ENCODE measurements at regions not wholly inside any gene's neighbourhood (a gene's known extent, or its start where the extent isn't known, plus 50 kb on each side); places are given as distances from the start of the nearest gene placed in this dataset.

DNA sequence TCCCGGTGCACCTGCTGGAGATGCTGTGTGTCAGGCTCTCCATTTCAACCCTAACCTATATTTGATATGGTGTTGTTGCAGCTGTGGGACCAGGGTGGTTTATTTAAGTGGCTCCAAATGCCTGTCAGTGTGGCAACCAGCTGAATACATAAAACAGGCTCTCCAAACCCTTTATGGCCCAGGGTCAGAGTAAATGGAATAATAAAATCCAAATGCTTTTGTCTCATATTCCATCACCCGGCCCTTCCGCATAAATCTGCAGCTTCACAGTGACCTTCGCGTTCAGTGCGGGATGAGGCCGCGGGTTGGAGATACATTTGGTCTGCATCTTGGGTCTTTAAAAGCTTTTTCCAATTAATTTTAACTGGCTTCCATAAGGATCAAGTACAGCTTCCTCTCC, 382.1 kb upstream of the NR2F2 start:
- no peak for DNase-seq

DNA sequence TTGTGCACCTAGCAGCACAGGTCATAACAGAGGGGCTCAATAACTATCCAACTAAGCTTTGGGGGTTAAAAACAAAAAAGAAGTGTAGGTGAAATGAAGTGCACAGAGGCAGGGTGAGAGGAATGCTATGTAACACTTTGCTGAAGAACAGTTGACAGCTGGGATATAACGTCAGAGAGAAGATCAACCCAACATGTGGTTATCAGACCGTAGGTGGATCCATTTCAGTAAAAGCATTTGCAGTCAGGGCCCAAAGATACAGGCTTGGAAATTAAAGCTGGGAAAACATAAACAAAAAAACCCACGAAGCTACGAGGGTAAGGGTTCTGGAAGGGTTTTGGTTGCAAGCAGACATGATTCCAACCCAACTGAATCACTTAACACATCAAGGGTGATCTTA, 377.5 kb upstream of the NR2F2 start:
- no peak for DNase-seq

DNA sequence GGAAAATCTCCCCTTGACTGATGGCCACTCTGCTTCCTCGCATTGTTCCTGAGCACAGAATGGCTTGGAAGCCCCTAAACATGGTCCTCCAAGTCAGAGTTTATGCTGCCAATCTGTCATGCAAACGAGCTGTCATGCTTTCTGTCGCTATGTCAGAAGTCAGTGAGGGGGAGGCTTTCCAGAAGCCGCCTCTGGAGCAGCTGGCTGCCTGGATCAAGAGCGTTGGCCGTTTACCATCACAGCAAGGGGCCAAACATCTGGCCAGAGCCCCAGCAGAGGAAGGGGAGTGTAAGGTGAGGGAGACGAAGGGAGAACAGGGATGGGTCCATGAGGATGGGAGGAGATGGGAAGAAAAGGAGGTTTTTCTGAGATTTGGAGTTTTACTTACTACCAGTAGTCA, 372.6 kb upstream of the NR2F2 start:
- no peak for DNase-seq

DNA sequence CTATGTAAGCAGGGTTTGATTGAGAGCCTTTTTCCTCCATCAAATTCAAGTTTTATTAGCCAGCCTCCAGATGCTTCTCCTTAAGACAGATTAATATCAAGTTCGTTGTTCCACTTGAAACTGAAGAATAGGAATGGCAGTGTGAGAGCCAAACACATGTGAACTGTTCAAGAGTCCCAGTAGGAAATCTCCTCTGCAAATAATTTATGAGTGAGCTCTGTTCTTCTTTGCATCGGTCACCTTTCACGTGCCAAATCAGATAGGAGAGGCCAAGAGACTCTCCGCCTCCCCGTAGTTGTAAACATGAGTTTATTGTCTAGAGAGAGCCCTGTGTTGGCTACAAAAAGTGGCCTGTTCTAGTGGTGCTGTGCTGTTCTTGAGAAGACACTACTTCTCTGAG, 372.1 kb upstream of the NR2F2 start:
- DNase-seq = no peak

DNA sequence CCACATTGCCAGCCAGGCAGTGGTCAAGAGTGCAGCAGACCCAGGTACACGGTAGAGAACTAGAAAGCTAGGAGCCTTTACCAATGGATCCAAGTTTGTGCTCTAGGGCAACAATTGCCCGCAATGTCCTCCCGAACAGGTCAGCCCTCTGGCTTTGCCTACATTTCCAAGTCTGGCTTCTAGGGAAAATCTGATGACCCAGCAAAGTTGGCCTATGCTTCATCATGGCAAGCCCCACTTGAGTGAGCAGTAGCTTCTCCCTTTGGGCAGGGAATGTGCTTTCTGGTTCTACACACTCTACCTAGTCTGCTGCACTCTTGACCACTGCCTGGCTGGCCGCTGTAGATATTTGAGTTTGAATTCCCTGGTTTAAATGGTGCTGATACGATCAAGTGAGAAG, 361.6 kb upstream of the NR2F2 start:
- no peak for DNase-seq

DNA sequence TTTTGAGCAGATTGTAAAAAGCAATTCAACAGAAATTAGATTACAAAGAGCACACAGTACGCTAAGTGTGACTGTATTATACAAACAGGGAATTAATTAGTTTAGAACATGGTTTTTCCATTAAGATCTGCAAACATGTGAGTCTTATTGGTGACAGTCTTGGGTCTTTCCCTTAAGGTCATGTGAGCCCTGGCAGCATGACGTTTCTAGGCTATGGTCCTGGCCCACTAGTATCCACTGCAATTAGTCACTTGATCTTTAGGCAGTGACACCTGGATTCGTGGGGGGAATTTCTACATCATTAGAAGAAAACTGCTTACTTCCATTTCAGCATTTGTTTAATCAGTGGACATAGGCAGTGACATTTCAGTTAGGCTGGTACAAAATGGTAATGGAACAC, 360.2 kb upstream of the NR2F2 start:
- DNase-seq = no peak

DNA sequence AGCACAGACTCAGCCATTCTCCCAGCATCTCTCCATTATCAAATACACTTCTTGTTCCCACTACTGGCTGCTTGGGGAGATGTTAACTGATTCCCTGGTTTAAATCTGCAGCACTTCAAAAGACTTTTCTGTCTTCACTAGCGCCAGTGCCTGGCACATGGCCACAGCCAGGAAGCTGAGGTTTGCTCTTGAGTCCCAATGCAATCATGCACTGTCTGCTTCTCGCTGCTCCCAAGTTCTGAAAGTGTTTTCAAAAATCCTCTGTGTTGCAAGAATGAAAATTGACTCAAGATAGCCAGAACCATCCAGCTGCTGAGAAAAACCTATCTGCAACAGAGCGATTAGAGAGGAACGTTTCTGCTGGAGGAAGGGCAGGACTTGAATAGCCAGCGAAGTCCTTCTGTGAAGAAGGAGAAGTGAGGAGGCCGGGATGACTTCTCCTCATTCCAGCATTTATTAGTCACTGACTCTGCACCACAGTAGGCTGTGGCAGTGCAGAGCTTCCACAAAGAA, 358.4 kb upstream of the NR2F2 start:
- no peak for DNase-seq

DNA sequence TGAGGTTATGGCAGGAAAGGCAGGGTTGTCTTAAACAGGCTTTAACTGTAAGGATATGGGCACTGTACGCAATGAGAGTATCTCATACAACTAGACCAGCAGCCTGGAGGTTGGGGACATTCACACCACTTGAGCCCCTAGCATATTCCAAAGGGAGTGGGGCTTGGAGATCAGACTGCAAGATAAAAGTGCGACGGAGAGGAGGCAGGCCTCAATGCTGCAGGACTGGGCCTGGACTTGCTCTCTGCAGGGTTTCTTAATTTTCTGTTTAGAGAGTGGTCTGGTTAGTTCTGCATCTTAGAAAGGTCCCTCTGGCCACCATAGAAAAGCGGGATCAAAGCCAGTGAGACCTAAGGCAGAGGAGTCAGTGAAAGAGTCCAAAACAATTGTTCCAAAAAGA, 357.7 kb upstream of the NR2F2 start:
- DNase-seq = no peak

DNA sequence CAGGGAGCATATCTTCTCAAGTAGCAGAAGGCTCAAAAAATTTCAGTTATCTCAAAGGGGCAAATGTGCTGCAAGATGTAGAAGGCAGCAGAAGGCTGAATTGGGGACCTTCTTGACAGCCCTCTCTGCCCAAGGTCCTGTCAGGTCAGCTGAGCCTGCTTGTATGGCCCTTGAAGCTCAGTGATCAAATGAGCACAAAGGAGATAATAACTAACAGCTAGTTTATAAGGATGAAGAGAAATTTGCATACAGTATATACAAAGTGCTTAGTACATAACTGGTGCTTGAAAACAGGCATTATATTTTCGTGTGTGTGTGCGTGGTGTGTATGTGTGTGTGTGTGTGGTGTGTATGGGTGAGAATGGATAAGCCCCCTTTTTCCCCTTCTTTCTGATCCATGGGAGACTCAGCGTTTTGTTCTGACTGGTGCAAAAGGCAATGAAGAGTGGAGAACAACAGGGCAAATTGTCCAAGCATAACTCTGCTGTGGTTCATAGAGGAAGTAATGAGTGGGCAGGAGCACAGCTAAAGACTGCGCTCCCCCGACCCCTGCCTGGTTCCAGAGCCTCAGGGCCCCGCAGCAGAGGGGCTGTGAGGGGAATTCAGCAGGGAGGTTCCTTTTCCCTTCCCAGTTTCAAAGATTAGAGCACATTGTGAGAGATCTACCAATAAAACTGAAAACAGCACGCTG, 356.8 kb upstream of the NR2F2 start:
- no peak for DNase-seq

DNA sequence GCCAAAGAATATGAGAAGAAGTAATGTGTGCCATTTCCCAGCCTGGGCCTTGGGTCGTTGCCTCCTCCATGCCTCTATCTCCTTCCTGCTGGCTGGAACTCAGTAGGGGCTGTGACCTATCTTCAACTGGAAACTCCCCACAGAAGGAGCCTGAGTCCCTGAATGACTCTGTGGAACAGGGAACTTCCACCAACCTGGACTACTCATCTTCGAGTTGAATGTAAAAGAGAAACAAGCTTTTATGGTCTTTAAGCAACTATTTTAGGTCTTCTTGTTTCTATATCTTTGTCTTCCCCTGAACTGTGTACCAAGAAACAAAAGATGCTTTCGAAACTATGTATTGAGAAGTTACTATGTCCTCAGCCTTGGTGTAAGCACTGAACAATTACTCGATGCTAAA, 355.3 kb upstream of the NR2F2 start:
- DNase-seq = peak; percentile 1

DNA sequence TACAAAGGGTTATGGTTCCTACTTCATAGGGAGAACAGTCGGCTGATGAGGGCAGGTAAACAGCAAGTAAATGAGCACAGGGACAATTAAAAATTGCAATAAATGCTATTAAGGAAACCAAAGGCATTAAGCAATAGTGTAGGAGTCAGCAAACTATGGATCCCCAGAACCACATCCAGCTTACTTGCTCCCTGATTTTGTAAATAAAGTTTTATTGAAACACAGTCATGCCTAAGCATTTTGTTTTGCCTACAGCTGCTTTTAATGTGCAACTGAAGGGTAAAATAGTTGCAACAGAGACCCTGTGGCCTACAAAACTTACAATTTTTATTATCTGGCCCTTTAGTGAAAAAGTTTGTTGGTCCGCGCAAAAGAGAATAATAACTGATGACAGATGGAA, 351.2 kb upstream of the NR2F2 start:
- no peak for DNase-seq

DNA sequence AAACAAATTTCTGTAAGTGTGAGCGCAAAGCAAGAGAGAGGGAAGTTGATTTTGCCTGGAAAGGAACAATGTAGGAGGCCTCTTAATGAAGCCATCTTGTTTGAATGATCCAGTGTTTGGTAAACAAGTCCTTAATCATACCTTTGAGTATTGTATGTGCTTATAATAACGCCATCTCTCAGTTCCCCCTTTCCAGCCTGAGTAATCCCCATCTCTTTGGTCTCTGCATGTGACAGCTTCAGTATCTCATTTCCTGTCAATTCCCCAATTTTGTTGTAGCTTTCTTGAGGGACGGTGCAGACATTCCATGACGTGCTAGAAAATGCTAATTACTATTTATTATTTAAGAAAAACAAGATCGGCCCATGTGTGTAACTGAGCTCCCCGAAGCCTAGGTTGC, 349.3 kb upstream of the NR2F2 start:
- no peak for DNase-seq

DNA sequence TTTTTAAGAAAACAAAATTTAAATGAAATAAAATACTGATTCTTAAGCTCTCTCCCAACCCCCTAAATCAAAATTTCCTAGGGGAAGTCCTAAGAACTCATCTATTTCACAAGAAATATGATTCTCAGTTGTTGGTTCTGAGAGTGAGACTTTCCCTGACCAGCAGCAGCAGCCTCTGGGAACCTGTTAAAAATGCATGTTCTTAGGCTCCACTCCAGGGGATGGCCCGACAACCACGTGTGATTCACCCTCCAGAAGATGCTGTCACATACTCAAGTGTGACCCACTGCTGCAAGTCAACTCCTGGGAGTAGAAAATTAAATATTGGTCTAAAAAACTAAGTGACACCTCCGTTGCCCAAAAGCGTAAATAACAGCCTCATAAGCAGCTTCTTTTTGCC, 343.2 kb upstream of the NR2F2 start:
- no peak for DNase-seq

DNA sequence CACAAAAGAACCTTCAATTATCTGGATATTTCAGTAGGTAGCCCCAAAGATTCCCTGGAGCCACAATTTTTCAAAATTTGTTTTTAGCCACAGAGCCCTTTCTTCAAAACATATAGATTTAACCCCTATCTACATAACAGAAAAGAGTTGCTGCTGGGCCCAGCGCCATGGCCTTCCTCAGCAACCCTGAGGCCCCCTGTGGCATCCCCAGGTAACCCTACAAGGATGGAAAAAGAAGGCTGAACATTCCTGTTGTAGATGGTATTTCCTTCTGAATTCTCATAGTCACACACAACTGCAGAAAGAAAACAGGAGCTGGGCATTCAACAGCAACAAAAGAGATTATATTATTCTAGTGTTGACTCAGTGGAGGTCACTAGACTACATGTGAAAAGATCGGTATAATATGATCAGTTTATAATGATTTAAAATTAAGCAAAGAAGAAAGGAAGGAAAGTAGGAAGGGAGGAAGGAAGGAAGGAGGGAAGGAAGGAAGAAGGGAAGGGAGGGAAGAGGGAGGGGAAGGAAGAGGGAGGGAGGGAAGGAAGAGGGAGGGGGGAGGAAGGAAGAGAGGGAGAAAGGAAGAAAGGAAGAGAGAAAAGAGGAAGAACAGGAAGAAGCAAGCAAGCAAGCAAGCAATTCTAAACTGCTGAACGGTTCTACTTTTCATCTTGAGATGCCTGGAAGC, 342.5 kb upstream of the NR2F2 start:
- no peak for DNase-seq

DNA sequence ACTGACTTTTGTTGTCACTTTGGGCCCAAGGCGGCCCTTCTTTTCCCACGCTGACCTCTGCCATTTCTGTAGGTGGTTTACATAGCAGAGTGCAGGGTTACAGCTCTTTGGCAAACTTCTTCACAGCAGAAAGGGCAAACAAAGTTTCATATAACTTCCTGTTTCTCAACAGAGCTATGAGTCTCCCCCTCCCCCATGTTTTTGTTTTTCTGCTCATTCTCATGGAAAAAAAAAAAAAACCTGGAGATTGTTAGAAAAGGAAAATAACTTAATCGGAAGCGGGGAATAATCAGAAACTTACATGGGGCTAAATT, 342.0 kb upstream of the NR2F2 start:
- DNase-seq = peak; percentile 9

DNA sequence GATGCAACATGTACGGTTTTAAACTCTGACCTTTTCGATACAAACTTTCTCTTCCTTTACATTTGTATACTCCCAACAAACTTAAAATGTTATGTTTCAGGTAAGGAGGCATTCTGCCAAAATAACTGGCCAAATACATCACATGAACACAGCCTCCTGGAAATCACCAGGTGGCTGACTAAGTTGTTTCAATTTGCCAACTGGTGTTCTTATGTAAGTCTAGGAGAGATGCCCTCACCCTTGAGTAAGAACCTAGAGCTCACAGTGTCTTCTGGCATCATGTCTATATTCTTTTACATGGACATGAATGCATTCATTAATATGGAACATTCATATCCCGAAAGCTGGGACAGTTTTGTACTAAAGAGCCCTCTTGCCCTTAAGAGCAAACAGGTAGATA, 341.1 kb upstream of the NR2F2 start:
- DNase-seq = no peak

DNA sequence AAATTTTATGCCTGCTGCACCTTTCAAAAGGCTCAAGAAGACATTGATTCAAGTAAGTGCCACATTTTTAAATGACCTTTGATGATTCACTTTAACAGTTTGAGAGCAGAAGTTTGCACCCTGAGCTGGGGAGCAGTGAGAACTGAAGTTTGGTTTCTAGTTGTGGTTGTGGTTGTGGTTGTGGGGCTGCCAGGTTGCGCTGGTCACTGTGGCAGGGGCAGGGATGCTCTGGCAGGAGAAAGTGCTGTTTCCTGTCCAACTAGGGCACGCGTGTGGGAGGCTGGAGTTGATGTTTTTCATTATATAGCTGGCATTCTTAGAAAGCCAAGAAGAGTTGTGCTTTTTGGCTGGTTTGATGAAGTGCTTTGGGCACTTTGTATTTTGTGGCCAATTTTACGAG, 339.7 kb upstream of the NR2F2 start:
- DNase-seq = no peak

DNA sequence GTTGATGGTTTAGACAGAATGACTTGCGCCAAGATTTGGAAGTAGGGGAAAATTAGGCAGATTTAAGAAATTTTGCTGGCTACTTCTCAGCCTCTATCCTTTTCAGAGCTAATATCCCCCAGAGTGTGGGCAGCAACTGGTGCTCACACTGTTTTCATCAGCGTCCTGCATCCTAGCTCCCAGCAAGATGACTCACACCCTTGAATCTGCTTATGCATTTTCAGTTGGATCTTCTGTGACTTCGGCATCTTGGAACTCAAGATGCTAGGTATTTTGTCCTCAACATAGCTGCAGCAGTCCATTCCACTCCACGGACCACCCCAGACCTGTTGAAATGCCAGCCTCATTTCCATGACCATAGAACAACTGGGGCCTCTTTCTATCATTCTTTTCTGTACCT, 336.1 kb upstream of the NR2F2 start:
- no peak for DNase-seq

DNA sequence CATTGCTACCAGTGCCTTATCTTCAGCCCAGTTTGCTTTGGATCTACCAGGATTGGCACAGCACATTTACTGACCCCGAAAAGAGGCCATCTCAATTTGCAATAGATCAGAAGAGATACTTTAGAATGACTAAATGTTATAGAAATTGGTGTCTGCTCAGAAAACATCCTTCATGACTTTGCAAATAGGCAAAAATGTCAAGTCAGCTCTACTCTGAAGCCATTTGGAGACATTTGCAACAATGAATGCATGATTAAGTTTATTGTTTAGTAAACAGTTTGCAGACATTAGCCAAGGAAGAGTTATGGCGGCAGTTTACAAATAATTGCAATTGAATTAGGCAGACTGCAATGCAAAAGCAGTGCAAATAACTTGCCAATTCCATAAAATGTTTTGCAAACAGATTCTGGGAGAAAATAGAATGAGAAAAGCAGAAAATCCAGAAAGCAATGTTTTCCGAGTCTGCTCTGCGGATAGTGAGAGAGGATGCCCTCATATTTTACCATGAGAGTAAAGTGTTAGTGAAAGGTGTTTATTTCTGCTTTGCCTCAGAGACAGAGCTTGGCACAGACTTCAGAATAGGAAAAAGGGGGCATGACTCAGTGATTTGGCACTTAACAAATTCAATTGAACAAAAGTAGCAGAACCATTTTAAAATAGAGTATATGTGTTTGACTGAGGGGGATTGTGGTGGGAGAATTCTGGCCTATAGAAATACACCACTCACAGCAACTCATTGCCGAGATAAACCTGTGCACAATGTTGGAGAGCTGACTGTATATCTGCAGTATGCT, 334.9 kb upstream of the NR2F2 start:
- DNase-seq = no peak

DNA sequence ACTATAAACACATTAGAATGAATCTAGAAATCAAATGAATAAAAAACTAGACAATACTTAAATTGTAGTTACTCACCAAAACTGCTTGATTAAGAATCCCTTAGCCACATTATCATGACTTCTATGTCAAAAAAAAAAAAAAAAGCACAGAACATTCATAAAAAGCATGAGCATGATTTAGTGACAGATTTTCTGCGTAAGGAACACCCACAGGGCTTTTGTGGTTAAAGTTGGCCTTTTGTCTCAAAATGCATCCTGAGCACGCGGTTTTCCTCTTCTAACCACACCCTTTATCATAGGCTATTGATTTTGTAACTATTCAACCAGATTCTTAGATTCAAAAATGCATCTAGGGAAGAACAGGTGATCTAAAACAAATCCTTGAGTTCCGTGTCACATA, 334.0 kb upstream of the NR2F2 start:
- DNase-seq = no peak

DNA sequence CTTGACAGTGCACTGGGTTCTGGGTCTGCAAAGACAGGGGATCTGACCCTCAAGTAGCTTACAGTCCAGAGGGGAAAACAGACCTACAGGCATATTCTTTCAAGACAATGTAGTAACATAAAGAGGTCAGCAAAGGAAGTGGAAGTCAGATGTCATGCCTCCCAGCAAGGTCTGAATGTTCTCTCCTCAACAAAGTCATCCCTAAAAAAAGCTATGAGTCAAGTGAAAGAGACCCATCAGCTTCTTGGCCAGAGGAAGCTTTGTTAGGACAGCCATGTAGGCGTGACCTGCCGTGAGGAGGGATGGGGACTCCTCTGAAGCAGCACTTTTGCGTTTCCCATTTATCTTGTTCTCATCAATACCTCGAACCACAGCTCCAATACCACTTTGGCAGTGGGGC, 331.6 kb upstream of the NR2F2 start:
- no peak for DNase-seq

DNA sequence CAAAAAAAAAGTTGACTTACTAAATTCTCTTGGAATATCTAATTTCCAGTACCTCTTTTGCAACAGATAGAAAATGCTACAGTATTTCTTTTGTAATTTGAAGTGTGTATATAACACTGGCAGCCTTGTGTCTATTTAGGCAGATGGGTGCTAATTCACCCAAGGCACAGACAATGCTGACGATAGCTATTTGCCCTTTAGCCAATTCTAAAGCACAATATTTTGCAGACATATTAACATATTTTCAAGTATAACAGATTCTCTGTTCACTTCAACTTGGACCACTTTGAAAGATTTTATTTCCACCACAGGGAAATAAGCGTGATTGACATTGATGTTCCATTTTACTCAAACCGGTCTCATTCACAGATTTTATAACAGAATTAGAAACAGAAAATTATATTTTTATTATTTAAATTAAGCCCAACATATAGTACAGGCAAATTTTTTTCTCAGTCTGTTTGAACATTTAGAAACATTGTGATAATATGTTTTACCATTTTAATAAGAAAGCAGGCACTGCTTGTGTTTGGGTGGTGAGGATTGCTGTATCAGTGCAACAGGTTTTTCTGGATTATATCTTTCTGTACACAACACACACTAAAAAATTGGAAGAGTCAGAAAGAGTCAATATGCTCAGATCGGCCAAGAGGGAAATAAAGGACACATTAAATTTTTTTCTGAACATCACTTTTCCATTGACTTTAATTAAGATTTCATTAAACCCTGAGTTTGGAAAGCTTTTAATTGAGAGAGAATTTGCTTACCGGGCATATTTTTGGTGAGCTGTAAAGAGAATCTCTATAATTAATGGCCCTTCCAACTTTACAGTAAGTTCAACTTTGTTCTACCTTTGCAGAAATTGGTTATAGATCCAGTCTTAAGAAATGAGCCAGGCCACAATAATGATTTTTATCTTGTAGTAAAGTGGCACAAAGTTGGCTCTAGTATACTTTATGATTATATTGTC, 327.3 kb upstream of the NR2F2 start:
- DNase-seq = no peak

DNA sequence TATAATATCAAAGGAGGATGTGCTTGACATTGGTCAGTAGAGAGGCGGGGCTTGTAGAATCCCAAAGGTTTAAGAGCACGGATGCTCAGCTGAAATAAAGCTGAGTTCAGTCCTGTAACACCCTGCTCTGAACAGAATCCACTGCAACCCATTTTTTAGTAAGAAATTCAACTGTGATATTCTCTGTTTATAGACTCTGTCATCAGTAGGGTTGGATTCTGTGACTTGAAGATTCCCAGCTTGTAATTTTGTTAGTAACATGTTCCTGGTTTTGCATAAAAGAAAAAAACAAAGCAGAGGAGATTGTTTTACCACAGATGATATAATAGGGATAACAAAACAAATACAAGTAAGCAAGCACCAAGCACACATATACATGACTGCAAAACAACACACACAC, 324.6 kb upstream of the NR2F2 start:
- no peak for DNase-seq

All from suppressor macrophage treated with lipopolysaccharide for 4 hours (primary cell).